HCT116 (cell line): ENCODE measurements at regions not wholly inside any gene's neighbourhood (a gene's known extent, or its start where the extent isn't known, plus 50 kb on each side); places are given as distances from the start of the nearest gene placed in this dataset.

ENCODE experiments used
- EGR1 ChIP-seq: IDR thresholded peaks from 2 replicates; pipeline ENCODE4 v1.6.1; 2012; ENCODE audit warnings: low read depth
- EZH2 ChIP-seq: fragments of 200-600 bp; sonication (generic); IDR thresholded peaks from 2 replicates; pipeline ENCODE4 v1.6.1; 2017; ENCODE audit warnings: antibody characterized with exemption, mixed run types
- POLR2A ChIP-seq: IDR thresholded peaks from 2 replicates; pipeline ENCODE4 v1.7.0; 2011; ENCODE audit warnings: borderline replicate concordance; ENCODE audit not compliant: insufficient read depth, insufficient read length; ENCODE audit errors: extremely low read depth
- POLR2AphosphoS5 ChIP-seq: IDR thresholded peaks from 2 replicates; pipeline ENCODE4 v1.6.1; 2011; ENCODE audit warnings: mild to moderate bottlenecking, low read depth, low read length, moderate library complexity
- RAD21 ChIP-seq: IDR thresholded peaks from 2 replicates; pipeline ENCODE4 v1.6.1; 2012; ENCODE audit warnings: low read depth, mild to moderate bottlenecking
- REST ChIP-seq: IDR thresholded peaks from 2 replicates; pipeline ENCODE4 v1.6.1; 2012; ENCODE audit warnings: low read depth
- TF ChIP-seq, protein P1 (sequence below), 3 experiments: fragments of 200-600 bp in 1 of 3; sonication (generic) in 1 of 3; IDR thresholded peaks in 2 of 3; conservative IDR thresholded peaks in 1 of 3; 2 replicates each; pipeline ENCODE4 v1.5.1; 2012 to 2017; ENCODE audit warnings: low read depth in 2 of 3, low read length in 2 of 3, antibody characterized with exemption in 1 of 3, borderline replicate concordance in 1 of 3, control low read depth in 1 of 3, mild to moderate bottlenecking in 1 of 3, mixed read lengths in 1 of 3, mixed run types in 1 of 3, moderate library complexity in 1 of 3; ENCODE audit not compliant: insufficient read depth in 1 of 3

GRCh38 chr12:131574395-131574771 lies 136.5 kb upstream of the SFSWAP start:
- TF ChIP-seq POLR2AphosphoS5 (no peak), EZH2 (no peak), RAD21 (no peak), POLR2A (no peak), EGR1 (no peak), REST (no peak)
- TF ChIP-seq, protein P1, sequence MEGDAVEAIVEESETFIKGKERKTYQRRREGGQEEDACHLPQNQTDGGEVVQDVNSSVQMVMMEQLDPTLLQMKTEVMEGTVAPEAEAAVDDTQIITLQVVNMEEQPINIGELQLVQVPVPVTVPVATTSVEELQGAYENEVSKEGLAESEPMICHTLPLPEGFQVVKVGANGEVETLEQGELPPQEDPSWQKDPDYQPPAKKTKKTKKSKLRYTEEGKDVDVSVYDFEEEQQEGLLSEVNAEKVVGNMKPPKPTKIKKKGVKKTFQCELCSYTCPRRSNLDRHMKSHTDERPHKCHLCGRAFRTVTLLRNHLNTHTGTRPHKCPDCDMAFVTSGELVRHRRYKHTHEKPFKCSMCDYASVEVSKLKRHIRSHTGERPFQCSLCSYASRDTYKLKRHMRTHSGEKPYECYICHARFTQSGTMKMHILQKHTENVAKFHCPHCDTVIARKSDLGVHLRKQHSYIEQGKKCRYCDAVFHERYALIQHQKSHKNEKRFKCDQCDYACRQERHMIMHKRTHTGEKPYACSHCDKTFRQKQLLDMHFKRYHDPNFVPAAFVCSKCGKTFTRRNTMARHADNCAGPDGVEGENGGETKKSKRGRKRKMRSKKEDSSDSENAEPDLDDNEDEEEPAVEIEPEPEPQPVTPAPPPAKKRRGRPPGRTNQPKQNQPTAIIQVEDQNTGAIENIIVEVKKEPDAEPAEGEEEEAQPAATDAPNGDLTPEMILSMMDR (IDR thresholded peaks at IDR 0.05 in 2 of 3, conservative IDR thresholded peaks at IDR 0.05 in 1 of 3; ENCODE audit: borderline replicate concordance in 1 of 3, insufficient read depth in 1 of 3, low read depth in 2 of 3, low read length in 2 of 3): no peak
